Neural cell (in vitro differentiated cells): ENCODE measurements at regions not wholly inside any gene's neighbourhood (a gene's known extent, or its start where the extent isn't known, plus 50 kb on each side); places are given as distances from the start of the nearest gene placed in this dataset.

Experiments used
- H2AFZ ChIP-seq: fragments of 200-600, 300-800 bp; sonication (generic), shearing (Covaris generic); 2 replicates; pipeline ENCODE4 v1.6.0; 2014; ENCODE audit warnings: low read depth, mild to moderate bottlenecking, antibody characterized with exemption, low read length, moderate library complexity
- H3F3A ChIP-seq: fragments of 200-600 bp; shearing (Covaris generic); 2 replicates; pipeline ENCODE4 v1.6.1; 2016; ENCODE audit warnings: mild to moderate bottlenecking, moderate library complexity, mixed read lengths, antibody characterized with exemption, low read length; ENCODE audit not compliant: insufficient read depth, poor library complexity, severe bottlenecking
- H3K27ac ChIP-seq: fragments of 200-600, 300-800 bp; sonication (generic), shearing (Covaris generic); 2 replicates; pipeline ENCODE4 v1.5.1; 2014; ENCODE audit warnings: mild to moderate bottlenecking, low read length, moderate library complexity
- H3K27me3 ChIP-seq: fragments of 300-800, 200-600 bp; sonication (generic), shearing (Covaris generic); 2 replicates; pipeline ENCODE4 v1.6.0; 2014; ENCODE audit warnings: mild to moderate bottlenecking, low read depth, low read length, moderate library complexity; ENCODE audit not compliant: insufficient read depth
- H3K36me3 ChIP-seq: fragments of 300-800, 200-600 bp; sonication (generic), shearing (Covaris generic); 2 replicates; pipeline ENCODE4 v1.5.1; 2014; ENCODE audit warnings: mild to moderate bottlenecking, antibody characterized with exemption, low read length, moderate library complexity; ENCODE audit not compliant: insufficient read depth
- H3K4me2 ChIP-seq: fragments of 300-800, 200-600 bp; sonication (generic), shearing (Covaris generic); 2 replicates; pipeline ENCODE4 v1.6.0; 2014; ENCODE audit warnings: mild to moderate bottlenecking, low read length
- H3K4me3 ChIP-seq: fragments of 300-800, 200-600 bp; sonication (generic), shearing (Covaris generic); 2 replicates; pipeline ENCODE4 v1.5.1; 2014; ENCODE audit warnings: mild to moderate bottlenecking, low read length, moderate library complexity
- H3K79me2 ChIP-seq: fragments of 200-600 bp; shearing (Covaris generic); replicated peaks from 2 replicates; pipeline ENCODE4 v1.6.0; 2014; ENCODE audit warnings: mild to moderate bottlenecking, low read length, moderate library complexity; ENCODE audit not compliant: insufficient read depth
- H3K9ac ChIP-seq: fragments of 300-800, 200-600 bp; sonication (generic), shearing (Covaris generic); 2 replicates; pipeline ENCODE4 v1.6.1; 2016; ENCODE audit warnings: mild to moderate bottlenecking, low read length, mixed read lengths
- H3K9me2 ChIP-seq: fragments of 200-600 bp; shearing (Covaris generic); 2 replicates; pipeline ENCODE4 v1.6.1; 2016; ENCODE audit warnings: mild to moderate bottlenecking, low read length, mixed read lengths; ENCODE audit not compliant: insufficient read depth
- H3K9me3 ChIP-seq: fragments of 200-600, 300-800 bp; sonication (generic), shearing (Covaris generic); 2 replicates; pipeline ENCODE4 v1.6.1; 2016; ENCODE audit warnings: mild to moderate bottlenecking, mixed run types, low read length, moderate library complexity, mixed read lengths
- H4K20me1 ChIP-seq: fragments of 200-600 bp; shearing (Covaris generic); 2 replicates; pipeline ENCODE4 v1.6.1; 2016; ENCODE audit warnings: mild to moderate bottlenecking, mixed run types; ENCODE audit not compliant: insufficient read depth
- CTCF ChIP-seq: fragments of 450-650 bp; IDR thresholded peaks from 2 replicates; pipeline ENCODE4 v1.5.1; 2014; ENCODE audit warnings: antibody characterized with exemption, mild to moderate bottlenecking, moderate library complexity; ENCODE audit not compliant: poor library complexity, severe bottlenecking
- EP300 ChIP-seq: fragments of 450-650 bp; conservative IDR thresholded peaks from 2 replicates; pipeline ENCODE4 v1.6.1; 2014; ENCODE audit warnings: antibody characterized with exemption, mild to moderate bottlenecking, moderate library complexity; ENCODE audit not compliant: poor library complexity, severe bottlenecking
- EZH2 ChIP-seq: fragments of 200-600, 300-800 bp; shearing (Covaris generic), sonication (generic); IDR thresholded peaks from 2 replicates; pipeline ENCODE4 v1.6.1; 2014; ENCODE audit warnings: antibody characterized with exemption, low read length, borderline replicate concordance, mild to moderate bottlenecking; ENCODE audit not compliant: insufficient read depth, poor library complexity, severe bottlenecking
- MXI1 ChIP-seq: fragments of 450-650 bp; conservative IDR thresholded peaks from 2 replicates; pipeline ENCODE4 v1.6.1; 2014; ENCODE audit warnings: antibody characterized with exemption, mild to moderate bottlenecking; ENCODE audit not compliant: poor library complexity, severe bottlenecking
- POLR2AphosphoS5 ChIP-seq: IDR thresholded peaks from 2 replicates; pipeline ENCODE4 v1.6.1; 2012
- RAD21 ChIP-seq: fragments of 450-650 bp; conservative IDR thresholded peaks from 2 replicates; pipeline ENCODE4 v1.6.1; 2014; ENCODE audit warnings: antibody characterized with exemption, mild to moderate bottlenecking, moderate library complexity
- REST ChIP-seq: IDR thresholded peaks from 2 replicates; pipeline ENCODE4 v1.6.1; 2012; ENCODE audit warnings: borderline replicate concordance
- SMC3 ChIP-seq: fragments of 450-650 bp; conservative IDR thresholded peaks from 2 replicates; pipeline ENCODE4 v1.6.1; 2014; ENCODE audit warnings: antibody characterized with exemption, mild to moderate bottlenecking, moderate library complexity; ENCODE audit not compliant: poor library complexity
- TAF1 ChIP-seq: IDR thresholded peaks from 2 replicates; pipeline ENCODE4 v1.6.1; 2012; ENCODE audit warnings: low read depth

GRCh38 chr2:142665241-142665640 lies 212.2 kb upstream of the KYNU start:
- Histone ChIP-seq H3K9me3 (no peaks in the 10 kb centered on the region), H4K20me1 (no peaks in the 10 kb centered on the region), H3K4me2 (no peak overlapping the region), H3K27ac (no peak overlapping the region), H3F3A (no peaks in the 10 kb centered on the region), H3K27me3 (no peaks in the 10 kb centered on the region), H3K4me3 (no peak overlapping the region), H3K36me3 (no peaks in the 10 kb centered on the region), H2AFZ (no peak overlapping the region), H3K79me2 (no peaks in the 10 kb centered on the region), H3K9ac (no peak overlapping the region), H3K9me2 (no peaks in the 10 kb centered on the region)
- TF ChIP-seq EZH2, result no peak
- TF ChIP-seq TAF1, result no peak
- no peak for TF ChIP-seq REST
- no peak for TF ChIP-seq POLR2AphosphoS5
- TF ChIP-seq SMC3, result no peak
- no peak for TF ChIP-seq EP300
- no peak for TF ChIP-seq MXI1
- TF ChIP-seq RAD21, result no peak
- no peak for TF ChIP-seq CTCF

GRCh38 chr2:142650601-142651000 lies 226.9 kb upstream of the KYNU start:
- Histone ChIP-seq H3K9me2 (no peaks in the 10 kb centered on the region), H3K4me2 (no peak overlapping the region), H2AFZ (no peak overlapping the region), H3K27me3 (no peaks in the 10 kb centered on the region), H3K27ac (no peak overlapping the region), H3K9me3 (no peaks in the 10 kb centered on the region), H4K20me1 (no peaks in the 10 kb centered on the region), H3F3A (no peaks in the 10 kb centered on the region), H3K79me2 (no peaks in the 10 kb centered on the region), H3K4me3 (no peak overlapping the region), H3K36me3 (no peaks in the 10 kb centered on the region), H3K9ac (no peak overlapping the region)
- TF ChIP-seq EZH2 (no peak), REST (no peak), TAF1 (no peak), MXI1 (no peak), RAD21 (no peak), SMC3 (no peak), EP300 (no peak), POLR2AphosphoS5 (no peak), CTCF (no peak)
